Nucleus accumbens (tissue), 56 donors: ENCODE measurements at regions not wholly inside any gene's neighbourhood (a gene's known extent, or its start where the extent isn't known, plus 50 kb on each side); places are given as distances from the start of the nearest gene placed in this dataset.
"Not testable (repeated sequence)": the region's sequence is repeated elsewhere in the genome, so short reads cannot be mapped to it uniquely, and the experiment has no call there.

Source experiments
- DNase-seq, 56 donors: peaks; one replicate each; lab custom pipeline; 2025; lab: John Stamatoyannopoulos, UW

DNA sequence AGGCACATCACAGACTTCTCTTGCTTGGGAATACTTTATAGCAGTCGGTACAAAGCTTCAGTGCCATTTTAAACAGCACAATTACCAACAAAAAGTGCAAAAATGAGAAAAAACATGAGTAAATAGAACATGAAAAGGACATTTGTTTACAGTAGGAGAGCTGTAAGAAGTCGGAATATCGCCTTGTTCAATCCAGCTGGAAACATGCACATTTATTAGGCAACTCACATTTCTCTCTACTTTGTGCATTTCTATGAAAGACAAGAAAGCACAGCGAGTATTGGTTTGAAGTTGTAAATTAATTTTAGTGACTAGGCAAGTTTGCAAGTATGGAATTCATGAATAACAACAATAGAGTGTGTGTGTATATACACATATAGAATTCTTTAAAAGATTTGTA, 484.7 kb downstream of the DACH1 start:
- DNase-seq, result no peak

GRCh38 chr13:71380191-71380590, 486.8 kb downstream of the DACH1 start:
- DNase-seq, result no peak

- DNase-seq, result no peak
Observed at GRCh38 chr13:71378961-71379905, 487.8 kb downstream of the DACH1 start.

DNA sequence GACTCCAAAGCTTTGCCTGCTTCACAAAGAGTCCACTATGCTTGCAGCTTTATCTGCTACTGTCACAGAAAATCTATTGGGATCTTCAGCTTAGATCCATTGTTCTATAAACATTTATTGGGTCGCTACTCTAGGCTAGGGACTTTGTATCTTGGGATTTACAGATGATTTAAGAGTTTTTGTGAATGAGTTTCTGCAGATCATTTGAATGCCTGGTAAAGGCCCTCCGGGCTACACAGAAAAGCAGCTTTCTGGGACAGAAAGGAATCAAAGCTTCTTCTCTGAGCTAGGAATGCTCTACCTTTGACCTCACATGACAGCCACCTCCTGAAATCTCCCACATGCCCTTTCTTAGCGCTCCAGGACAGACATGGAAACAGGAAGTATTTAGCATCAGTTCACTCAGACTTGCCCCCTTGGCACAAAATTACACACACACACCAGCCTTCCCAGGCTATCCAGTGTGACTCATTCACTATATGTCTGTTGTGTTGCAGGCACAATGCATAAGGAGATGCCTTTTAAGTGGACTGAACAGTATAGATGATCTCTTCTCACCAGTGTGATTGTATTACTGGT, 492.4 kb downstream of the DACH1 start:
- DNase-seq, result no peak

DNA sequence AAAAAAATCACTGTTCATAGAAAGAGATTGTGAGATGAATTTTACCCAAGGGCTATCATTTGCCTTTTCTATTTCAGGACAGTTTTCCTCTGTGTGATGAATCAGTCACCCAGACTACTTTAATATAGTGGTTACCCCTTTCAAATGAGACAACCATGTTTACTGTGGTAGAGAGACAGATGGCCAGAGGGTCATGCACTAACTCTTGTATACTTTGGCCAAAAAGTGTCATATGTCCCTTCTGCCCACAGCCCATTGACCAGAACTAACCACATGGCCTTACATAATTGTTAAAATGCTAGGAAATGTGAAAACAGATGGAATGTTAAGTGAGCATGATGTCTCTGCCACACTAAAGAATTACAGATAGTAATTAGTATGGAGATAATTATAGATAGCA, 498.7 kb downstream of the DACH1 start:
- no peak for DNase-seq

DNA sequence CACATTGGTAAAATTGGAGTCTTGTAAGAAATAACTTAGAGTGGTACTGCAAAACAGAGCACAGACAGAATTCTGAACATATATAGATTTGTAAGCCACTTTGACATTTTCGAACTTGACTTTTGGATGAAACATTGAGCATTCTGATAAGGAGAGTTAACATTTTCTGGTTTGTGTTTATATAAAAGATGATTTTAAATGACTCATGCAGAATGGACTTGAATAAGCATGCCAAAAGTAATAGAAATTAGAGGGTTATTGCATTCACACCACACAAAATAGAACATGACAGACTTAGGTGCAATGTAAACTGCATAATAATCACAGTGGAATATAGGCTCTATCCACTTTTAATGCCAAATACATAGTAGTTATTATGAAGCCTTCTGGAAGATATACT, 507.0 kb downstream of the DACH1 start:
- no peak for DNase-seq

GRCh38 chr13:71359641-71360040, 507.4 kb downstream of the DACH1 start:
- DNase-seq, result no peak

DNA sequence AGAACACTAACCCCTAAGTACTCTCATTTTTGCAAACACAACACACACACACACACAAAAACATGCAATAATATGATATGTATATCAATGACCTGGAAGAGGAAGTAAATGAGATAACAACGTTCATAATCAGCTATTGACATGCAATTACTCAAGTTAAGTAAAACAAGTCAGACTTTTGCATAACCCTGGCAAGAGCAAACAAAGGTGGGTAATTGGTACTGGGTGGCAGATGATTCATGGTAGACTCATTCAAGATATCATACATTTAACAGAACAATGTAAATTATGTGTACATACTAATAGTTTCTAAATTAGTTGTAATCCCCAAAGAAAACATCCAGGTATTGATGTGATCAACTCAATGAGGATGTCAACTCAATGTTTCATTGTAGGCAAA, 508.8 kb downstream of the DACH1 start:
- DNase-seq, result no peak

DNA sequence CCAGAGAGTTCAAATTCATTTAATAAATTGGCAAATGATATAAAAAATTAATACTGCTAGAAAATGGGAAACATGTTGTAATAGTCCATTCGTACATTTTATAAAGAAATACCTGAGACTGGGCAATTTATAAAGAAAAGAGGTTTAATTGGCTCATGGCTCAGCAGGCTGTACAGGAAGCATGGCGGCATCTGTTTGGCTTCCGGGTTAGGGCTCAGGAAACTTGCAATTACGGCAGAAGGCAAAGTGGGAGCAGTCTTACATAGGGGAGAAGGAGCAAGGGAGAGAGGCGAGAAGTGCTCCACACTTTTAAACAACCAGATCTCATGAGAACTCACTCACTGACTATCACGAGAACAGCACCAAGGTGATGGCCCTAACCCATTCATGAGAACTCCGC, 512.0 kb downstream of the DACH1 start:
- DNase-seq, result no peak

DNA sequence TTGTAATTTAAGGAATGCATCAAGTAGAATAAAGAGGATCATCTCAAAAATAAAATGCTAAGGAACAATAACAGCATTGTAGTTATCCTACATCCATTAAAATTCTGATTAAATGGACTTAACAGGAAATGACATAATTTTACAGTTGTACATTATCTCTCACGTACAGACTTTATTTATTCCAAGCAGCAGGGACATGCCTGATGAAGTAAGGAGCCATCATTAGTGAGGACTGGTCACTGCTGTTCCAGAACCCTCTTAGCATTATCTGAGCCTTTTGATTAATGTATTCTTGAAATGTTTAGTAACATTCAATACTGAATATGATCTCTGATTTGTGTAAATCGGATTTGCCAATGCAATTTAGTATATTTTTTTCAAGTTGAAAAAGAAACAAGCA, 516.1 kb downstream of the DACH1 start:
- DNase-seq, result no peak

DNA sequence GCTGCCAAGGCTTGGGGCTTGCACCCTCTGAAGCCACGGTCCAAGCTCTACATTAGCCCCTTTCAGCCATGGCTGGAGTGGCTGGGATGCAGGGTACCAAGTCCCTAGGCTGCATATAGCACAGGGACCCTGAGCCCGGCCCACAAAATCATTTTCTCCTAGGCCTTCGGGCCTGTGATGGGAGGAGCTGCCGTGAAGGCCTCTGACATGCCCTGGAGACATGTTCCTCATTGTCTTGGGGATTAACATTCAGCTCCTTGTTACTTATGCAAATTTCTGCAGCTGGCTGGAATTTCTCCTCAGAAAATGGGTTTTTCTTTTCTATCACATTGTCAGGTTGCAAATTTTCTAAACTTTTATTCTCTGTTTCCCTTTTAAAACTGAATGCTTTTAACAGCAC, 521.1 kb downstream of the DACH1 start:
- not testable (repeated sequence) for DNase-seq

DNA sequence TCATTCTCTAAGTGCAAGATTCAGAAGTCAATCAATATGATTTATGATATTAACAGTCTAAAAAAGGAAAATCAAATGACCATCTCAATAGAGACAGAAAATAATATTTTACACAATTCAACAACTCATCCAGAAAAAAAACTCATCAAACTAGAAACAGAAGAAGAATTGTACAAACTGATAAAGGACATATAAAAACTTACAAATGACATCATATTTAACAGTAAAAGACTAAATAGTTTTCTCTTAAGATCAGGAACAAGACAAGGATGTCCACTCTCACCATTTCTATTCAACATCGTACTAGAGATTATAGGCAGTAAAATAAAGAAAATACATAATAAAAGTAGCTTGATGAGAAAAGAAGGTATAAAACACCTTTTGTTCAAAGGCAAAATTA, 527.3 kb downstream of the DACH1 start:
- DNase-seq, result no peak

GRCh38 chr13:71339005-71339404, 528.0 kb downstream of the DACH1 start:
- DNase-seq, result no peak

DNA sequence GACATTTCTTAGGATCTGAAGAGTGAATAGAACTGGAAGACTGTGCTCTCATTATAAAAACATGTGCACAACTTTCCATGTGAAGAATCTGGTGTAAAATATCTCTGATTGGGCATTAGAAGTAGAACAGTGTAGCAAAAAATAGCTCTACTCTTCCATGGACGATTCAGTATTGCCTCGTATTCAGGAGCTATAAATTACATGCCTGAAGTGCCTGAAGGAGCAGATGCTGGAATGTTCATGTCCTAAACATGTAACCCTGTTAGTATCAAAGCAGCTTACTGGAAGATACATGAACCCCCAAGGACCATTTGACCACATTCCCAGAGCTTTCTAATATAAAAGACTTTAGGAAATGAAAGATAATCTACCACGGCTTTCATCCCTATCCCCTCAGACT, 528.9 kb downstream of the DACH1 start:
- DNase-seq, result no peak

DNA sequence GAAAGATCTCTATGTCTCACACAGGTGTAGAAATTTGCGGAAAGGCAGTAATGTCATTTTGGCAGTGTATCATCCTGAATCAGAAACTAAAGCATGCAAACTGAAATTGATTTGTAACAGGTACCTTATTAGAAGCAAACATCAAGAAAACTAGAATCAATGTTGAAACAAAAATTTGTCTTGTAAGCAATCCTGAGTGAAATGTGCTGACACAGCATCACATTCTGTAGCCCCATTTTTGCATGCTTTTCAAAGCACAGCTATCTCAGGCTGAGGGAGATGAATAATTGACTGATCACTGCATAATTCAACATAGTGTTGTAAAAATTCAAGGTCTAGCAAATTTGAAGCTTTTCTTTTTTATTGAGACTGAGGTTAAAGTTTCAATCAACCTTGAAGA, 539.7 kb downstream of the DACH1 start:
- DNase-seq, result no peak

- DNase-seq, result no peak
Observed at GRCh38 chr13:71325556-71325955, 541.4 kb downstream of the DACH1 start.

DNA sequence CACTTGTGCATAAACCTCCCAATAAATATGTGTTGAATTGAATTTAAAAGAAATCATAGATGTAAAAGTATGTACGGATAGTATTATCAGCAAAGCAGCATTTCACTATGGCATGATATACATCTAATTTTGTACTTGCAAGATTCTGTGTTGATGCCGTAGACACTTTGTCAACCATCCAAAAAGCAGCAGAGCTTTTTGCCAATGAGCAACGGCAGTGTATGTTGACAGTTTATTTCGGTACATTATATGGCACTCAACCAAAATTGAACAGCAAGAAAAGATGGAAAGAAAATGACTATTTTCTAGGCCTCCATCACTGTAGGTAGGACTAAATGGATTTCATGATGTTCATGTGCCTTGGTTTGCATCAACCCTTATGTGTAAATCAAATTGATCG, 543.7 kb downstream of the DACH1 start:
- no peak for DNase-seq

GRCh38 chr13:71320452-71320851, 546.6 kb downstream of the DACH1 start:
- DNase-seq, result no peak

DNA sequence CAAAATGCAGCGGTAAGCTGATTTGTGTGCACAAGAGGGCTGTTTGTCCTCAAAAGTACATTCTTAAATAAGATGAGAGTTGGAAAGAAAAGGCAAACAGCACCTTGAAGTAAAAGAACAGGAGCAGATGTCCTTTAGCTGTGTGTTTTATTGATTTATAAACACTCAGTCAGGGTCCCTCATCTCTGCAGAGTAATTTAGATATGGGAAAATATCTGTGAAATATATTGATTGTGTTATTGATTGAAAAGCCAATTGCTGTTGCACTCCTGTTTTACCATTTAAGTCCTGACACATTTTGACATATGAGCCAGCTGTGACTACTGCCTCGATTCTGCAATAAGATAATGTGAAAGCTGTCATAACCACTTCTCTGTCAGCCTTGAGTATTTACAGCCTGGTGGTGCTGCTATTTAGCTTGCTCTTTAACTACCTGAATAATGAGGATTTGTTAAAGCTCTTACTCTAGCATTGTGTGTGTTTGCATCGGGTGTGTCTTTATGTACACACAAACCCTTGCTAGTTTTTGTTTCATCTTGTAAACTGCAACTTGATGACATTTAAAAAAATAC, 550.1 kb downstream of the DACH1 start:
- no peak for DNase-seq

DNA sequence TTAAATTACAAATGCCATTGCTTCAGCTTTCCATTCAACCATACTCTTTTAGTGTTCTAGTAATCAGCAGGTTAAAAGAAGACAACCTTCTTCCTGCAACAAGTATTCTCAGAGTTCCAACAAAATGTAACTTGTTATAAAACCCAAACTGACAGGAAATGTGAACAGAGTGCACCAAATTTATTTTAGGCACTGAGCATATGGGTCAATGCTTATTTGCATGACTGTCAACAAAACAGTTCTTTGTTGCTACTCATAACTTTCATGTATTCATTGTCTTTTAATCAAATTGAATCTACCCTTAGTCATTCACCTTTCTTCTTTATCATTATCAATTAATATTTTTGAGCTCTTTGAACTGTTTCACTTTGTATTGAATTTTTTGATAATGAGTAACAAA, 554.1 kb downstream of the DACH1 start:
- no peak for DNase-seq

DNA sequence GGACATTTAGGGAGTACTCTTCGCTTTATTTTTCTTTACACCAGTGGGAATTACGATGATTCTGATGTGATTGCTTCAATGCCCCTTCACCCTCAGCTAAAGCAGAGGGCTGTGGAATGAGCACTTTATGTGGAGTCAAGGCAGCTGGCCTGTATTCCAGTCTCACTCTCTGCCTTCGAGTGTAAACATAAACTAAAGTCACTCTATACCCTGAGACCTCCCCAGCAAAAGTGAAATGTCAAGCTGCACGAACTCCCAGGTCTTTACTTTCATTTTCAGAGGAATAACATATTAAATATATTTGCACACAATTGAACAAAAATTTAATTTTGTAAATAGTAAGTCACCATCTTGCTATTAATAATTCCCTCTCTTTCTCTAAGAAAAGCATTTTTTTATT, 557.1 kb downstream of the DACH1 start:
- no peak for DNase-seq

DNA sequence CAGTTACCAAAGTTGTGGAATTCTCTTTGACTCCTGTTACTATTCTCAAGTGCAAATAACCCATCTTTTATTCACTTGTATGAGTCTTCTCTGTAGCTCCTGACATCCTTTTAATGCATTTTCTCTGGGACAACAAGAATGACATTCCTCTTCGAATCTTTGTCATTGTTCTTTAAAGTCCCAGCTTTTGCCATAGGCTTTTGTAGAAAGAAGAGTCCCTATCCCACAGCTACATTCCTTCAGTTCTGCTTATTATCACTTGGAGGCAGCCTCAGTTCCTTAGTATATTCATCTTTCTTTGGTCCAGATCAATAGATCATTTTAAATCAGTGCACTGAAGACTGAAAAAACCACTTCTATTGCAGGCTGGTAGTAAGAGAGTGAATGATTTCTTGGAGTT, 560.2 kb downstream of the DACH1 start:
- DNase-seq, result no peak
